GM21529 (cell line): ENCODE measurements at regions not wholly inside any gene's neighbourhood (a gene's known extent, or its start where the extent isn't known, plus 50 kb on each side); places are given as distances from the start of the nearest gene placed in this dataset.
"Not testable (repeated sequence)": the region's sequence is repeated elsewhere in the genome, so short reads cannot be mapped to it uniquely, and the experiment has no call there.

Experiments
- ATAC-seq: cut with Tn5 transposase; IDR thresholded peaks from one replicate; pipeline ENCODE4 v1.9.1; 2021; ENCODE audit not compliant: unreplicated experiment

- ATAC-seq, result no peak
Measured at GRCh38 chr4:83734576-83734975, 198.7 kb downstream of the GPAT3 start.

GRCh38 chr4:83732114-83732635 is 196.3 kb downstream of the GPAT3 start:
- ATAC-seq, result no peak

DNA sequence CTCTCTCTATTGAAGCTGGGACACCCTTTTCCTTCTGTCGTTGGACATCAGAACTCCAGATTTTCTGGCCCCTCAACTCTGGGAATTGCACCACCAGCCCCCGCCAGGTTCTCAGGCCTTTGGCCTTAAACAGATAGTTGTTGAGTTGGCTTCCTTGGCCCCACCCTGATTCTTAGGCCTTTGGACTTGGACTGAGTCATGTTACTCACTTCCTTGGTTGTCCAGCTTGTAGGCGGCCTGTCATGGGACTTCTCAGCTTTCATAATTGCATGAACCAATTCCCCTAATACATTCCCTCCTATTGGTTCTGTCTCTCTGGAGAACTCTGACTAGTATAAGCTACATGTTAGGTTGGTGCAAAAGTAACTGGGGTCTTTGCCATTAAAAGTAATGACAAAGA is 195.7 kb downstream of the GPAT3 start:
- no peak for ATAC-seq

GRCh38 chr4:83730958-83731357 is 195.1 kb downstream of the GPAT3 start:
- ATAC-seq, result not testable (repeated sequence)

- no peak for ATAC-seq
Measured at GRCh38 chr4:83728191-83728590, 192.3 kb downstream of the GPAT3 start.

DNA sequence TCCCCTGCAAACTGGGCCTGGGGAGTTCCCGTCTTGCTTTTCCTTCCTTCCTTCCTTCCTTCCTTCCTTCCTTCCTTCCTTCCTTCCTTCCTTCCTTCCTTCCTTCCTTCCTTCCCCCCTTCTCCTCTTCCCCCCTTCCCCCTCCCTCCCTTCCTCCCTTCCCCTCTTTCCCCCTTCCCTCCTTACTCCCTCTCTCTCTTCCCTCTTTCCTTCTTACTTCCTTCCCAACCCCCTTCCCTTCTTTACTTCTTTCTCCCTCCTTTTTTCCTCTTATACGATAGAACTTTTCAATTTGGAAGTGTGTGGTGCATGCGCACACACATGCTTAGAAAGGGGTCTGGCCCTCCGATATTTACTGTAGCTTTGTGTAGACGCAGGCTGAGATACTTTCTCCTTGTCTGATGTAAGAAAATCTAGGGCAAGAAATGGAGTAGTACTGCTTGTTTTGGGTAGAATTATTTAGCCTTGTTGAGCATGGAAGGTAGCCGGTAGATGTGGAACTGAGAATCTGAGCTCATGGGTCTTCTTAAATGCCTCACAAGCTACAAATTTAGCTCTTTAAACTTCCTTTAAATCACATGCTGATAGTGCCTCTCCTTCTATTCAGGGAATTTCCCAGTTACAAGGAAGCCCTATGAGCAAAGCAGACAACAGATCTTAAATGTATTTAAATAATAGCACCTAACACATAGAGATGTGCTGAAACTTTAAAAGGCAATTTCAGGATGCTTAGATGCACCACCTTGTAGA is 189.6 kb downstream of the GPAT3 start:
- ATAC-seq, result no peak

- no peak for ATAC-seq
Measured at GRCh38 chr4:83724485-83725335, 188.8 kb downstream of the GPAT3 start.

GRCh38 chr4:83723609-83724008 is 187.7 kb downstream of the GPAT3 start:
- no peak for ATAC-seq

DNA sequence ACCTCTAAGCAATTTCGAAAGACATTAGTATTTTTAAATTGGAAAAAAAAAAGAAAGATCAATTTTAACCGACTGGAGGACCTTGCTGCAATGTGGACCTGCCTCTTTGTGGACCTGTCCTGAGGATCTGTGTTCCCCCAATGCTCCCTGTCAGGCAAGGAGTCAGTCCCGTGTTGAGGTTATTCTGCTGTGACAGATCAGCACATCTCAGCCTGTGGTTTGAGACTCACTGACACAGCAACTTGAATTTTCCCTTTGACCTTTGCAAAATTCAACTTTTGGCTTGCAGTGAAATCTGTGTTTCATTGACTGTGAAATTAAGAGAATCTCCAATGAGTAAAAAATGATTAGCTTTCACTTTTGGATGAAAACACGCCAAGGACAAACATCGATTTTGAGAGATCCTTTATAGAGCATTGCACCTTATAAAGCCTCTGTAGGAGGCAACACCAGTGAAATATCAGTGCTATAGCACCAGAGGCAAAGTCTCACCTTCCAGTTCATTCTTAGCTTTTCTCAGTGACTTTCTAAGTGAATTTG is 186.9 kb downstream of the GPAT3 start:
- ATAC-seq, result no peak

GRCh38 chr4:83716874-83717273 is 181.0 kb downstream of the GPAT3 start:
- no peak for ATAC-seq

- no peak for ATAC-seq
Measured at GRCh38 chr4:83712890-83713289, 177.0 kb downstream of the GPAT3 start.

GRCh38 chr4:83709627-83710026 is 173.7 kb downstream of the GPAT3 start:
- ATAC-seq, result no peak

GRCh38 chr4:83708500-83709175 is 172.7 kb downstream of the GPAT3 start:
- no peak for ATAC-seq

DNA sequence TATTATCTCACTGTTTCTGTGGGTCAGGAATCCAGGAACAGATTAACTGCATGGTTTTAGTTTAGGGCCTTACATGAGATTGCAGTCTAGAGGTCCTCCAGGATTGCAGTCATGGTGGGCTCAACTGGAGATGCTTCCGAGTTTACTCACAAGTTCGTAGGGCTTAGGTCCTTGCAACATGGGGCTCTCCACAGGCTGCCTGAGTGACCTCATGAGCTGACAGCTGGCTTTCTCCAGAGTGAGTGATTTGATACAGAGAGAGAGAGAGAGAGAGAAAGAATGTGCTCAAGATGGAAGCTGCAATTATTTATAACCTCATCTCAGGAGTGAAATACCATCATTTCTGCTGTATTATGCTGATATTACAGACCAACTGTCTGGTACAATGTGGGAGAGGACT is 168.9 kb downstream of the GPAT3 start:
- ATAC-seq, result no peak

- ATAC-seq, result no peak
Measured at GRCh38 chr4:83703752-83704151, 167.8 kb downstream of the GPAT3 start.

DNA sequence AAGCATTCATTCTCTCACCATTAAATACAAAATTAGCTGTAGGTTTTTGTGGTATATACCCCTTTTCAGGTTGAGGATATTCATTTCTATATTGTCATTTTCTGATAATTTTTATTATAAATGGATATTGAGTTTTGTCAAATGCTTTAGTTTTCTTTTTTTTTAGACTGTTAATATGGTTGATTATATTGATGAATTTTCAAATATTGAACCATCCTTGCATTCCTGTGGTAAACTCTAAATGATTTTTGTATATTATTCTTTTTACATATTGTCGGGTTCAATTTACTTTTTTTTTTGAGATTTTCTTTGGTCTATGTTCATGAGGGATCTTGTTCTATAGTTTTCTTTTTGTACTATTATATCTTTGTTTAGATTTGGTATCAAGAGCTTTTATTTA is 165.1 kb downstream of the GPAT3 start:
- no peak for ATAC-seq

DNA sequence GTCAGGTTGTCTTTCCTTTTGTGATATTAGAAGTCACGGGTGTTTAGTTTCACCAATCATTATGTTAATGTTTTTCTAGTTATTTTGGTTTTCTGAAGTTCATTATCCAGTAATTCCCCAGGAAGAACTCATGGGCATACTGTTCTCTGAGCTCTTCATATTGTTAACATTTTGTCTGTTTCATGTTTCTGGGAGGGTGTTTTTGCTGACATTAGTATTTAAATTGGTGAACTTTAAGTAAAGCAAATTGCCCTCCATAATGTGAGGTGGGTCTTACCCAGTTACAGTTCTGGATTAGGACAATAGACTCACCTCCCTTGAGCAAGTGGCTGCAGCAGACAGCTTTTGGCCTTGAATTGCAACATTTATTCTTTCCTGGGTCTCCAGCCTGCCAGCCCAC is 163.4 kb downstream of the GPAT3 start:
- no peak for ATAC-seq

GRCh38 chr4:83692028-83692427 is 156.1 kb downstream of the GPAT3 start:
- no peak for ATAC-seq

GRCh38 chr4:83686166-83686565 is 150.3 kb downstream of the GPAT3 start:
- ATAC-seq, result no peak

DNA sequence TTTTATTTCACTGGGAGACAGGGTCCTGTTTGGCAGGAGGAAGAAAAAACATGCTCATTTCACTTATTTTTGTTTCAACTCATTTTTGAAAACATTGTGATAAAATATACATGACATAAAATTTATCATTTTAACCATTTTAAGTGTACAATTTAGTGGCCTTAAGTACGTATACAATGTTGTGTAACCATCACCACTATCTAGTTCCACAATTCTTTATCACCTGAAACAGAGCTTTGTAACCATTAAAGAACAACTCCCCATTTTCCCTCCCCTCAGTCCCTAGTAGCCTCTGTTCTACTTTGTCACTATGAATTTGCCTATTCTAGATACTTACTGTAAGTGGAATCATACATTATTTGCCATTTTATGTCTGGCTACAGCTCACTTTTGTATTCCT is 143.8 kb downstream of the GPAT3 start:
- no peak for ATAC-seq

DNA sequence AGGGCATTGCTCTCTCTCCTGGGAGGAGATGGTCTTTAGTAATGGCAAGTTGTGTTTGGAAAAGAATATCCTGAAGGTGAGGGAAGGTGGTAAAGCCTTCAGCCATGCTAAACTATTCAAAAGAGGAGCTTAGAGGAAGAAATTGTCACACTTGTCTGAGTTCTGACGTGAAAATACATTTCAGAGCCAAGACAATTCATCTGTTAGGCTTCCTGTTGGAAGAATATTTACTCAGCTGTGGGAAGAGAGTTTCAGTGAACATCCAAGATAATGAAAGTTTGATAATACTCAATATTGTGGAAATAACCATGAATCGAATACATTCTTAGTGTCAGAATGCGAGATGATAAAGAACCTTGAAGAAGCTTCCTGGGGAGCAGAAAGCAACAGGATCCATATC is 143.3 kb downstream of the GPAT3 start:
- no peak for ATAC-seq
